Activated CD4-positive, alpha-beta memory T cell treated with anti-CD3 and anti-CD28 coated beads for 36 hours (primary cell): ENCODE measurements at regions not wholly inside any gene's neighbourhood (a gene's known extent, or its start where the extent isn't known, plus 50 kb on each side); places are given as distances from the start of the nearest gene placed in this dataset.
"Not testable (repeated sequence)": the region's sequence is repeated elsewhere in the genome, so short reads cannot be mapped to it uniquely, and the experiment has no call there.

Experiments used
- CTCF ChIA-PET: fragments of 350-600 bp; sonication (Branson Sonifier 250); formaldehyde crosslinking; loops from one replicate; lab custom pipeline; 2021; ENCODE audit warnings: antibody characterized with exemption, inconsistent platforms; lab: Charles Lee
- POLR2A ChIA-PET: fragments of 350-600 bp; sonication (Branson Sonifier 250); formaldehyde crosslinking; loops from one replicate; lab custom pipeline; 2021; ENCODE audit warnings: antibody characterized with exemption; lab: Charles Lee
- DNase-seq: peaks from one replicate; pipeline ENCODE4 v3.0.0-alpha.2; 2020
- H3K27ac Mint-ChIP-seq: one replicate; pipeline ENCODE4 v1.8.0; 2021; ENCODE audit warnings: mixed read lengths
- H3K27me3 Mint-ChIP-seq: one replicate; pipeline ENCODE4 v1.8.0; 2021; ENCODE audit warnings: mixed read lengths
- H3K36me3 Mint-ChIP-seq: one replicate; pipeline ENCODE4 v1.8.0; 2021; ENCODE audit warnings: mixed read lengths
- H3K4me1 Mint-ChIP-seq: one replicate; pipeline ENCODE4 v1.8.0; 2021; ENCODE audit warnings: low read depth, mixed read lengths
- H3K4me3 Mint-ChIP-seq: one replicate; pipeline ENCODE4 v1.8.0; 2021; ENCODE audit warnings: mild to moderate bottlenecking, mixed read lengths
- H3K9me3 Mint-ChIP-seq: one replicate; pipeline ENCODE4 v1.8.0; 2021; ENCODE audit warnings: mixed read lengths
- intact Hi-C: fragments of 100-400 bp; cut with micrococcal nuclease; formaldehyde crosslinking; loops from one replicate; pipeline ENCODE4 v1.15.1; 2023

DNA sequence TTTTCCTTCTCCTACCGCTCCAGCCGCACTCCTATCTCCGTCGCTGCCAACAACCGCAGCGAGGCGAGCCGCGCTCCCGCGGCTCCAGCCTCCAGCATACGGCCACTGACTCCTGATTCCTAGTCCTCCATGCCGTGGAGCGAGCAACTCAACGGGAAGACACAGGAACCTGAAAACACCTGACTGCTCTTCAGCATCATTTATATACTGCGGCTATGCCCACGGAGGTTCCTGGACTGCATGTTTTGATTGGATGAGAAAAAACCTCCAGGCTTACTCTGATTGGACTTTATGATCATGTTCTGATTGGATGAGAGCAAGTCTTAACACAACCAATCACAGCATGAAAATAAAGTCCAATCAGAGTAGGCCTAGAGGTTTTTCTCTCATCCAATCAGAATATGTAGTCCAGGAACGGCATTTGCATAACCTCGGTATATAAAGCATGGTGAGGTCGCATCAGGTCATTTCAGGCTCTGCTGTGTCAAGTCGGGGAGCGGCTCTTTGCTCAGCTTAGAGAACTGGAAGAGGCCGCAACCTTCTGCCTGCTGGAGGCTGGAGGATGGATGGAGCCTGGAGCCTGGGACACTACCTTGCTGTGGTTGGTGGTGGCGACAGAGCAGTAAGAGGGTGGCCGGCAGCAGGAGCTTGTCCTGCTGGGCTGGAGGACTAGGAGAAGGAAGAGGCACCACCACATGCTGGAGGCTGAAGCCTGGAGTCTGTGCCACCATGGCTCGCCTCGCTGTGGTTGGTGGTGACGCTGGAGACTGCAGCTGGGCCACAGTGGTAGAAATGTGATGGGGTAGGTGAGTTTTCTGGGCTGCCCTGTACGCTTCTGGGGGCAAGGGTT, 204.6 kb upstream of the WSB1 start:
- intact Hi-C loops, H3K4me3 Mint-ChIP-seq, H3K9me3 Mint-ChIP-seq, H3K4me1 Mint-ChIP-seq, POLR2A ChIA-PET, DNase-seq, H3K27ac Mint-ChIP-seq, H3K27me3 Mint-ChIP-seq, CTCF ChIA-PET, H3K36me3 Mint-ChIP-seq: not testable (repeated sequence)

DNA sequence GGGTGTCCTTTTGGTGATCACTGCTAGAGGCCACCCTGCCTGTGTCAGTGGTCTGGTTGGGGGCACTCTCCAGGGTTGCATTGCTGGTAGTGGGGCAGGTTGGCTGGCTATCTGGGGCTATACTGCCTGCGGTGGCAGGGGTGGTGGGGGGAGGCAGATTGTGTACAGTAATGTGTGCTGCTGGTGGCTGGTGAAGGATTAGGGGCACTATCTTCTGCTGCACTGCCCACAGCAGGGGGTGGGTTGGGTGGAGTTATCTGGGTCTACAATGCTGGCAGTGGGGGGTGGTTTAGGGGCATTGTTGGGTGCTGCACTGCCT, 204.0 kb upstream of the WSB1 start:
- no peaks in the 10 kb centered on the region for H3K9me3 Mint-ChIP-seq
- POLR2A ChIA-PET = no interaction called here
- no peak overlapping the region for H3K27ac Mint-ChIP-seq
- intact Hi-C loops = no loop called here
- CTCF ChIA-PET = no interaction called here
- H3K4me3 Mint-ChIP-seq = no peak overlapping the region
- H3K27me3 Mint-ChIP-seq = peaks cover 3% of the 10 kb centered on the region
- DNase-seq = no peak
- H3K36me3 Mint-ChIP-seq = no peaks in the 10 kb centered on the region
- H3K4me1 Mint-ChIP-seq = no peaks in the 10 kb centered on the region

DNA sequence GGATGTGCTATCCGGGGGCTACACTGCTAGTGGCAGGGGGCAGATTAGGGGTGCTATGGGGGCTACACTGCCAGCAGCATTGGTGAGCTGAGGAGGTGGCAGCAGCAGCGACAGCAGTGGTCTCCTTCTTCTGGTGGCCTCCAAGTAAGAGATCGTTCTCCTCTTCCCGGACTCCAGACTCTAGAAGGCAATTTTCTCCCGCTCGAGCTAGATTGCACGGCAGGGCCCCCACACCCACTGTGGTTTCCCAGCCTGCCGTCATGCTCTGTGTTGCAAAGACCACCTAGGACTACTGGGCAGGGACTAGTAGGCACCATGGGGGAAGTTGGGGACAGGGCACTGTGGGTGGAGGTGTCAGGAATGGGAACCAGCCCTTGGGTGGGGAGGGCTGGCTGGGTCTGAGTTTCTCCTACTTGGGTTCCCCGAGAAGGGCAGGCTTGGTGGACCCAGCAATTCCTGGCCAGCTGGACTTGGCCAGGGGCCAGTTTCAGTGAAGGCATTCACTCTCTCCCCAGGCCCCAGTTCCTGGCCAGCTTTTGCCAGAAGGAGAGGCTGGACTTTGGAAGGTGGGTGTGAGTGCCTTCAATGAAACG, 203.4 kb upstream of the WSB1 start:
- H3K9me3 Mint-ChIP-seq, H3K27me3 Mint-ChIP-seq, H3K27ac Mint-ChIP-seq, H3K4me3 Mint-ChIP-seq, DNase-seq, intact Hi-C loops, POLR2A ChIA-PET, CTCF ChIA-PET, H3K36me3 Mint-ChIP-seq, H3K4me1 Mint-ChIP-seq: not testable (repeated sequence)

DNA sequence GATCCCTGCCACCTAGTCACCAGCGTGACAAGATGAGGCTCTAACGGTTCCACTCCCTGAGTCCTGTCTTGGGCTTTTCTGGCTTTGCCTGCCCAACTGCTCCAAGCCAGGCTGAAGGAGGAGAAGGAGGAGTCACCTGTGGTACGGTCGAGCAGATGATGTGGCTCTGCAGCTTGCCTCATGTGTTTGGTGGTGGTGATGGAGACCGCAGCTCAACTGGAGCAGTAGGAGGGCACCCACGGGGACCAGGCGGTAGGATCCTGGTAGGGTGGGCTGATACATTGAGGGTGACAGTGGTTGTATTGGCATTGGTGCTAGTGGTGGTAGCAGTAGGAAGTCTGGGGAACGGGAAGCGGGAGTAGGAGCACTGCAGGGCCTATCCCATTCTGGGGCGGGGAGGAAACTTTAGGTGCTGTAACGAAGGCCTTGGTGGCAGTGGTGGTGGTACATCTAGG, 202.8 kb upstream of the WSB1 start:
- Mint-ChIP-seq H3K4me1 (no peaks in the 10 kb centered on the region), H3K9me3 (no peaks in the 10 kb centered on the region), H3K4me3 (no peak overlapping the region), H3K27ac (no peak overlapping the region), H3K27me3 (peaks cover 3% of the 10 kb centered on the region), H3K36me3 (no peaks in the 10 kb centered on the region)
- ChIA-PET CTCF (no interaction called here), POLR2A (no interaction called here)
- intact Hi-C loops = no loop called here
- no peak for DNase-seq

DNA sequence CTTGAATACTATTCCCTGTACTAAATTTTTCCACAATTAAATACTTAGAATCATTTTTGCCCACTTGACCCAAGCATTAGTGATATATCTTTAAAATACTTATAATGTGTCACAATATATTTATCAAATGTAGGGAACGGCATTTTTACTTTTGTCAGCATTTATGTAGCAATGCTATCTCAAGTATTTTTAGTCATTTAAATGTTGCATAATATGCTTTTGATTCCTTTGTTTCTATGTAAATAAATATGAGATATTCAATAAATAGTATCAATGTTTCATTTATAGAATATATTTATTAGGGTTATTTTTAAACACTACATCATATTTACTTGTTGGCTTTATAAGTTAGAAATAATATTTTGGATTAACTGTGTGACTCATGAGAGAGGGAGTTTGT, 199.7 kb upstream of the WSB1 start:
- H3K36me3 Mint-ChIP-seq, H3K4me1 Mint-ChIP-seq, H3K27ac Mint-ChIP-seq, intact Hi-C loops, H3K27me3 Mint-ChIP-seq, H3K4me3 Mint-ChIP-seq, DNase-seq, POLR2A ChIA-PET, H3K9me3 Mint-ChIP-seq, CTCF ChIA-PET: not testable (repeated sequence)

DNA sequence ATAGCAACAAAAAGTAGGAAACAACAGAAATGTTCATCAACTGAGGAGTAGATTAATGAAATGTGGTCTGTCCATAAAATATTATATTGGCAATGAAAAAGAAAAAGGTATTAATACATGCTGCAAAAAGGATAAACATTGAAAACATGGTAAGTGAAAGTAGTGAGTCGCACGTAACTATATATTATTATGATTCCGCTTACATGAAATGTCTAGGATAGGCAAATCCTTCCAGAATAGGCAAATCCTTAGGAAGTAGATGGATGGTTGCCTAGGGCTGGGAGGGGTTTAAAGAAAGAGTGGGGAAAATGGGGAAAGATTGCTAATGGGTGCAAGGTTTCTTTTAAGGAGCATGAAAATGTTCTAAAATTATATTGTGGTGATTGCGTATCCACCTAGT, 198.1 kb upstream of the WSB1 start:
- H3K27ac Mint-ChIP-seq, intact Hi-C loops, H3K27me3 Mint-ChIP-seq, H3K4me3 Mint-ChIP-seq, H3K4me1 Mint-ChIP-seq, POLR2A ChIA-PET, H3K36me3 Mint-ChIP-seq, DNase-seq, CTCF ChIA-PET, H3K9me3 Mint-ChIP-seq: not testable (repeated sequence)

DNA sequence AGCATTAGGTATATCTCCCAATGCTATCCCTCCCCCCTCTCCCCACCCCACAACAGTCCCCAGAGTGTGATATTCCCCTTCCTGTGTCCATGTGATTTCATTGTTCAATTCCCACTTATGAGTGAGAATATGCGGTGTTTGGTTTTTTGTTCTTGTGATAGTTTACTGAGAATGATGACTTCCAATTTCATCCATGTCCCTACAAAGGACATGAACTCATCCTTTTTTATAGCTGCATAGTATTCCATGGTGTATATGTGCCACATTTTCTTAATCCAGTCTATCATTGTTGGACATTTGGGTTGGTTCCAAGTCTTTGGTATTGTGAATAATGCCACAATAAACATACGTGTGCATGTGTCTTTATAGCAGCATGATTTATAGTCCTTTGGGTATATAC, 194.6 kb upstream of the WSB1 start:
- POLR2A ChIA-PET, DNase-seq, H3K27ac Mint-ChIP-seq, intact Hi-C loops, H3K4me1 Mint-ChIP-seq, H3K36me3 Mint-ChIP-seq, H3K4me3 Mint-ChIP-seq, CTCF ChIA-PET, H3K27me3 Mint-ChIP-seq, H3K9me3 Mint-ChIP-seq: not testable (repeated sequence)

DNA sequence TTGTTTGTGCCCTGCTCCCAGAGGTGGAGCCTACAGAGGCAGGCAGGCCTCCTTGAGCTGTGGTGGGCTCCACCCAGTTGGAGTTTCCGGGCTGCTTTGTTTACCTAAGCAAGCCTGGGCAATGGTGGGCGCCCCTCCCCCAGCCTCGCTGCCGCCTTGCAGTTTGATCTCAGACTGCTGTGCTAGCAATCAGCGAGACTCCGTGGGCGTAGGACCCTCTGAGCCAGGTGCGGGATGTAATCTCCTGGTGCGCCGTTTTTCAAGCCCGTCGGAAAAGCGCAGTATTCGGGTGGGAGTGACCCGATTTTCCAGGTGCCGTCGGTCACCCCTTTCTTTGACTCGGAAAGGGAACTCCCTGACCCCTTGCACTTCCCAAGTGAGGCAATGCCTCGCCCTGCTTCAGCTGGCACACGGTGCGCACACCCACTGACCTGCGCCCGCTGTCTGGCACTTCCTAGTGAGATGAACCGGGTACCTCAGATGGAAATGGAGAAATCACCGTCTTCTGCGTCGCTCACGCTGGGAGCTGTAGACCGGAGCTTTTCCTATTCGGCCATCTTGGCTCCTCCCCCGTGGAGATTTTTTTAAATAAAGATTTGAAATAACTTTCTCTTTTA, 189.2 kb upstream of the WSB1 start:
- H3K27ac Mint-ChIP-seq, intact Hi-C loops, H3K27me3 Mint-ChIP-seq, CTCF ChIA-PET, DNase-seq, H3K4me3 Mint-ChIP-seq, POLR2A ChIA-PET, H3K4me1 Mint-ChIP-seq, H3K9me3 Mint-ChIP-seq, H3K36me3 Mint-ChIP-seq: not testable (repeated sequence)

DNA sequence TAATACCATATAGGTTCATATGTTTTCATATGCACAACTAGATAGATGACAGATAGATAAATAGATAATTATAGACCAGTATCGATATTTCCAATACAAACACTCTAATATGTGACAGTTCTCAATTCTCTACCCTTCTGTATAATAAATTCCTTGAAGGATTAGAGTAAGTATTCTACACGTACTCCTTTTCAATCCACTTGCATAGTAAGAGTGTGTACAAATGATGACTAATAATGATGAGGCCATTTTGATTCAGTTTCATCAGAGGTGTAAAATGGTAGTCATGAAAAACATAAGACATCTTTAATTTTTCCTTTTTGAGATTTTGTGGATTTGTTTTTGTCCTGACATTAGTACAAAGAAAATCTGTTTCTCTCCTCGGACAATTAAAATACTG, 188.3 kb upstream of the WSB1 start:
- no peaks in the 10 kb centered on the region for H3K36me3 Mint-ChIP-seq
- DNase-seq = no peak

DNA sequence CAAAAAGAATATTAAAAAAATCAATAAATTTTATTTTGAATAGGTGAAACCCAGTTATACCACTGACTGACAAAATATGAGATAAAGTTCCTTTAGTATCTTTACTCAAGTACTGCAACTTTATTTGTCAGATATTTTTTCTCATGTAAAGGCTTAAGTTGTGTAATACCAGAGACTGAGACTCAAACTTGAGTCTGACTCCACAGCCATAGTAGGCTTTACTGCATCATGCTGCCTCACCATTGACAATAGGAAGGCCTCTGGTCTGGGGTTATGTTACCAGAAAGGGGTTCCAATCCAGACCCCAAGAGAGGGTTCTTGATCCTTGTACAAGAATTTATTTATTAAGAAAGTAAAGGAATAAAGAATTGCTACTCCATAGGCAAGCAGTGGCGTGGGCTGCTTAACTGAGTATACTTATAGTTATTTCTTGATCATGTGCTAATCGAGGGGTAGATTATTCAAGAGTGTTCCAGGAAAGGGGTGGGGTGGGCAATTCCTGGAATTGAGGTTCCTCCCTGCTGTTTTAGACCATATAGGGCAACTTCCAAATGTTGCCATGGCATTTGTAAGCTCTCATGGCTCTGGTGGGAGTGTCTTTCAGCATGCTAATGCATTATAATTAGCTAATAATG, 187.4 kb upstream of the WSB1 start:
- CTCF ChIA-PET = no interaction called here
- no peaks in the 10 kb centered on the region for H3K9me3 Mint-ChIP-seq
- peaks cover 5% of the 10 kb centered on the region for H3K27me3 Mint-ChIP-seq
- no peaks in the 10 kb centered on the region for H3K4me1 Mint-ChIP-seq
- H3K4me3 Mint-ChIP-seq = no peak overlapping the region
- H3K36me3 Mint-ChIP-seq = no peaks in the 10 kb centered on the region
- H3K27ac Mint-ChIP-seq = no peak overlapping the region
- POLR2A ChIA-PET = no interaction called here
- intact Hi-C loops = no loop called here
- no peak for DNase-seq

More for the DNA sequence above, 188.3 kb upstream of the WSB1 start:
- H3K27ac Mint-ChIP-seq = no peak overlapping the region
- intact Hi-C loops = no loop called here
- ChIA-PET CTCF (no interaction called here), POLR2A (no interaction called here)
- no peaks in the 10 kb centered on the region for H3K9me3 Mint-ChIP-seq
- H3K4me1 Mint-ChIP-seq = no peaks in the 10 kb centered on the region
- peaks cover 5% of the 10 kb centered on the region for H3K27me3 Mint-ChIP-seq
- H3K4me3 Mint-ChIP-seq = no peak overlapping the region

DNA sequence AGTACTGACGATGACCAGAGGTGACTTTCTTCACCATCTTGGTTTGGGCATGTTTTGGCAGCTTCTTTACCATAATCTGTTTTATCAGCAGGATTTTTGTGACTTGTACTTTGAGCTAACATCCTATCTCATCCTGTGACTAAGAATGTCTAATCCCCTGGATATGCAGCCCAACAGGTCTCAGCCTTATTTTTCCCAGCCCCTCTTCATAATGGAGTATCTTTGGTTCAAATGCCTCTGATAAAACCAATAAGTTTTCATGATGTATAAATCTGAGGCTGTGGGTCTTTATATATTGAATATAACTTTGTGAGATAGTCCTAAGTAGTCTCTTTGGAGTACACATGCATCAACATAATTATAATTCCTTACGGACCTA, 186.9 kb upstream of the WSB1 start:
- no peak overlapping the region for H3K4me3 Mint-ChIP-seq
- DNase-seq = no peak
- no peak overlapping the region for H3K27ac Mint-ChIP-seq
- POLR2A ChIA-PET = no interaction called here
- no peaks in the 10 kb centered on the region for H3K4me1 Mint-ChIP-seq
- H3K27me3 Mint-ChIP-seq = peaks cover 5% of the 10 kb centered on the region
- H3K9me3 Mint-ChIP-seq = no peaks in the 10 kb centered on the region
- H3K36me3 Mint-ChIP-seq = no peaks in the 10 kb centered on the region
- intact Hi-C loops = no loop called here
- CTCF ChIA-PET = no interaction called here

DNA sequence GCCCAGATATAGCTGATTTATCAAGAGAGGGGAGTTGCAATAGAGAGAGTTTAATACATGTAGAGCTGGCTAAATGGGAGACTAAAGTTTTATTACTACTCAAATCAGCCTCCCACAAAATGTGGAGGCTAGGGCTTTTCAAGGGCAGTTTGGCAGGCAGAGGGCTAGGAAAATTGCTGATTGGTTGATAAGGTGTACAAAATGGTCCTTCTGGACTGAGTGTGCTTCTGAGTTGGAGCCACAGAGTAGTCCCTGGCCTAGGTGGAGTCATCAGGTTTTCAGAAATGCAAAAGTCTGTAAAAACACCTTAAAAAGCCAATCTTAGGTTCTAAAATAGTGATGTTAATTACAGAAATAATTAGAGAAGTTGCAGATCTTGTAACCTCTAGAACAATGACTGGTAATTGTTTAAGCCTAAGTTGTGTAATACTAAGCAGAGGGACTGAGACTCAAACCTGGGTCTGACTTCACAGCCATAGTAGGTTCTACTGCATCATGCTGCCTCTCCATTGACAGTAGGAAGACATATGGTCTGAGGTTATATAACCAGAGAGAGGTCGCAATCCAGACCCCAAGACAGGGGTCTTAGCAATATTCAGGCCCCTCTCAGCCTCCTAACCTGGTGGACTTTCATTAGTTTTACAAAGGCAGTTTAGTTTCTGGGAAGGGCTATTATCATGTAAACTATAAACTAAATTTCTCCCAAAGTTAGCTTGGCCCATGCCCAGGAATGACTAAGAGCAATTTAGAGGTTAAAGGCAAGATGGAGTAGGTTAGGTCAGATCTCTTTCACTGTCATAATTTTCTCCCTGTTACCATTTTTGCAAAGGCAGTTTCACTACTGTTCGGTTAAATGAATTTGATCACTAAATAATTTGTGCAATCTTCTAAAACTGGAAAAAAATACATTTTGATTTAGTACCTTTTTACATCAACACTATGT, 186.3 kb upstream of the WSB1 start:
- intact Hi-C loops = not testable (repeated sequence)

More for the DNA sequence above, 186.3 kb upstream of the WSB1 start:
- DNase-seq, H3K27ac Mint-ChIP-seq, CTCF ChIA-PET, POLR2A ChIA-PET, H3K4me1 Mint-ChIP-seq, H3K9me3 Mint-ChIP-seq, H3K27me3 Mint-ChIP-seq, H3K4me3 Mint-ChIP-seq, H3K36me3 Mint-ChIP-seq: not testable (repeated sequence)
